ENCODE measurements at regions not wholly inside any gene's neighbourhood (a gene's known extent, or its start where the extent isn't known, plus 50 kb on each side); places are given as distances from the start of the nearest gene placed in this dataset.

DNA sequence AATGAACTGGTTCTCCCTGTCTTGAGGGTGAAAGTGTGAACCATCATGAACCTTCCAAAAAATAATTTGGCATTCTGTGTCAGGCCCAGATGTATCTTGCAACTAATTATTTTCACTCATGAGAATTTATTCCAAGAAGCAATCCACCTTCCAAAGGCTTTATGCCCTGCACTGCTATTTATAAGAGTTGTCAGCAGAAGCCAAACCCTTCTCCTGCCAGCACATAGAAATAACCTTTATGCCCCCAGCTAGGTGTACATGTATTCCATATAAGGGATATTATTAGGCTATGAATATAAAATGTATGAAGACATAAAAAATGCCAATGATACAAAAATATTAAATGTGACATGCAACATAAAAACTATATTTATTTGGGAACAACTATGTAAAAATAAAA lies 69.0 kb upstream of the GDF10 start:
- Histone ChIP-seq H3K36me3 (ENCODE audit: control insufficient read depth in 2 of 2, extremely low read depth in 1 of 2, insufficient read depth in 2 of 2, low read length in 2 of 2) (no peaks in the 10 kb centered on the region), H3K79me2 (ENCODE audit: control insufficient read depth, insufficient read depth, low read length) (no peaks in the 10 kb centered on the region), H3K9me1 (ENCODE audit: control insufficient read depth, extremely low read depth, insufficient read depth, low read length) (no peaks in the 10 kb centered on the region), H3K4me1 (ENCODE audit: control insufficient read depth, extremely low read depth, insufficient read depth, low read length) (no peaks in the 10 kb centered on the region), H3K27me3 (ENCODE audit: control insufficient read depth, extremely low read depth, insufficient read depth, low read length) (no peaks in the 10 kb centered on the region), H3K4me3 (ENCODE audit: control insufficient read depth in 2 of 3, extremely low read depth in 1 of 3, insufficient read depth in 2 of 3, low read depth in 1 of 3, low read length in 3 of 3) (no peak overlapping the region), H2AFZ (ENCODE audit: control insufficient read depth, low read length) (no peak overlapping the region), H3K27ac (ENCODE audit: control insufficient read depth, insufficient read depth, low read length) (no peak overlapping the region), H3K4me2 (ENCODE audit: control insufficient read depth, extremely low read depth, insufficient read depth, low read depth, low read length) (no peak overlapping the region), H4K20me1 (ENCODE audit: control insufficient read depth, extremely low read depth, insufficient read depth, low read length) (no peaks in the 10 kb centered on the region), H3K9me3 (ENCODE audit: control insufficient read depth, low read depth, low read length) (no peaks in the 10 kb centered on the region), H3K9ac (ENCODE audit: control insufficient read depth, extremely low read depth, insufficient read depth, low read length) (no peak overlapping the region)
- TF ChIP-seq EZH2 (IDR thresholded peaks at IDR 0.05; ENCODE audit: low read length): no peak
- TF ChIP-seq, protein P1, sequence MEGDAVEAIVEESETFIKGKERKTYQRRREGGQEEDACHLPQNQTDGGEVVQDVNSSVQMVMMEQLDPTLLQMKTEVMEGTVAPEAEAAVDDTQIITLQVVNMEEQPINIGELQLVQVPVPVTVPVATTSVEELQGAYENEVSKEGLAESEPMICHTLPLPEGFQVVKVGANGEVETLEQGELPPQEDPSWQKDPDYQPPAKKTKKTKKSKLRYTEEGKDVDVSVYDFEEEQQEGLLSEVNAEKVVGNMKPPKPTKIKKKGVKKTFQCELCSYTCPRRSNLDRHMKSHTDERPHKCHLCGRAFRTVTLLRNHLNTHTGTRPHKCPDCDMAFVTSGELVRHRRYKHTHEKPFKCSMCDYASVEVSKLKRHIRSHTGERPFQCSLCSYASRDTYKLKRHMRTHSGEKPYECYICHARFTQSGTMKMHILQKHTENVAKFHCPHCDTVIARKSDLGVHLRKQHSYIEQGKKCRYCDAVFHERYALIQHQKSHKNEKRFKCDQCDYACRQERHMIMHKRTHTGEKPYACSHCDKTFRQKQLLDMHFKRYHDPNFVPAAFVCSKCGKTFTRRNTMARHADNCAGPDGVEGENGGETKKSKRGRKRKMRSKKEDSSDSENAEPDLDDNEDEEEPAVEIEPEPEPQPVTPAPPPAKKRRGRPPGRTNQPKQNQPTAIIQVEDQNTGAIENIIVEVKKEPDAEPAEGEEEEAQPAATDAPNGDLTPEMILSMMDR (optimal IDR thresholded peaks at IDR 0.05 in 1 of 3, IDR thresholded peaks at IDR 0.05 in 1 of 3, conservative IDR thresholded peaks at IDR 0.05 in 1 of 3; ENCODE audit: extremely low read depth in 1 of 3, insufficient read depth in 2 of 3, low read length in 3 of 3): no peak
- dilution Hi-C loops (cut with MboI; ENCODE audit: extremely low pct_ligation_motif_present, low sequenced_read_pairs): no loop called here
- no peak for FAIRE-seq
- no peak for DNase-seq (ENCODE audit: low read depth, low spot score)

DNA sequence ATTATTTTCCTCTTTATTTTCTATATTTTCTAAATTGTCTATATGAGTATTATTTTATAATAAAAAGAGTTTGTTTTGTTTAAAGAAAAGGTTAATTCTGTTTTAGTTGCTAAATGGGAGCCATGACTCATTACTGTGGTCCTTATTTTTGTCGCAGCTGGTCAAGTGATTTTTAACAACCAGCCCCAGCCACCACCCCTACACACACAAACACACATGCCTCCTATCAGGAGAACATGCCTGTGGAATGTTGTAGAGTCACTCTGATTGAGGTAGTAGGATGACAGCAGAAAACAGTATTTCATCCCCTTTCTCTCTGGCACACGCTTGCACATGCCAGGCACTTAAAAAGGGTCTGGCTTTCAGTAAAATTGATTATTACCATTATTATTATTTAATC lies 68.6 kb upstream of the GDF10 start:
- no peak overlapping the region for H2AFZ ChIP-seq (ENCODE audit: control insufficient read depth, low read length)

More for the DNA sequence above, 68.6 kb upstream of the GDF10 start:
- Histone ChIP-seq H3K4me1 (ENCODE audit: control insufficient read depth, extremely low read depth, insufficient read depth, low read length) (no peaks in the 10 kb centered on the region), H3K9me1 (ENCODE audit: control insufficient read depth, extremely low read depth, insufficient read depth, low read length) (no peaks in the 10 kb centered on the region), H3K4me2 (ENCODE audit: control insufficient read depth, extremely low read depth, insufficient read depth, low read depth, low read length) (no peak overlapping the region), H3K9ac (ENCODE audit: control insufficient read depth, extremely low read depth, insufficient read depth, low read length) (no peak overlapping the region), H3K27me3 (ENCODE audit: control insufficient read depth, extremely low read depth, insufficient read depth, low read length) (no peaks in the 10 kb centered on the region), H3K36me3 (ENCODE audit: control insufficient read depth in 2 of 2, extremely low read depth in 1 of 2, insufficient read depth in 2 of 2, low read length in 2 of 2) (no peaks in the 10 kb centered on the region), H3K27ac (ENCODE audit: control insufficient read depth, insufficient read depth, low read length) (no peak overlapping the region), H3K9me3 (ENCODE audit: control insufficient read depth, low read depth, low read length) (no peaks in the 10 kb centered on the region), H3K4me3 (ENCODE audit: control insufficient read depth in 2 of 3, extremely low read depth in 1 of 3, insufficient read depth in 2 of 3, low read depth in 1 of 3, low read length in 3 of 3) (no peak overlapping the region), H3K79me2 (ENCODE audit: control insufficient read depth, insufficient read depth, low read length) (no peaks in the 10 kb centered on the region), H4K20me1 (ENCODE audit: control insufficient read depth, extremely low read depth, insufficient read depth, low read length) (no peaks in the 10 kb centered on the region)
- TF ChIP-seq, protein P1 (optimal IDR thresholded peaks at IDR 0.05 in 1 of 3, IDR thresholded peaks at IDR 0.05 in 1 of 3, conservative IDR thresholded peaks at IDR 0.05 in 1 of 3; ENCODE audit: extremely low read depth in 1 of 3, insufficient read depth in 2 of 3, low read length in 3 of 3): no peak
- FAIRE-seq: no peak
- no peak for DNase-seq (ENCODE audit: low read depth, low spot score)
- dilution Hi-C loops (cut with MboI; ENCODE audit: extremely low pct_ligation_motif_present, low sequenced_read_pairs): no loop called here
